OCI-LY1 (cell line): ENCODE measurements at regions not wholly inside any gene's neighbourhood (a gene's known extent, or its start where the extent isn't known, plus 50 kb on each side); places are given as distances from the start of the nearest gene placed in this dataset.

Experiments
- H2AFZ ChIP-seq: fragments of 200-600 bp; sonication (generic), shearing (Covaris generic); 2 replicates; pipeline ENCODE4 v1.6.0; 2014; ENCODE audit warnings: antibody characterized with exemption, mild to moderate bottlenecking, low read length
- H3F3A ChIP-seq: fragments of 200-600 bp; sonication (generic), shearing (Covaris generic); 2 replicates; pipeline ENCODE4 v1.6.0; 2014; ENCODE audit warnings: mild to moderate bottlenecking, antibody characterized with exemption, low read length, moderate library complexity; ENCODE audit not compliant: insufficient read depth
- H3K27ac ChIP-seq: fragments of 200-600 bp; sonication (generic); 2 replicates; pipeline ENCODE4 v1.5.1; 2014; ENCODE audit warnings: low read length, mixed run types, mild to moderate bottlenecking, low read depth; ENCODE audit not compliant: poor library complexity, severe bottlenecking
- H3K27me3 ChIP-seq: fragments of 200-600 bp; sonication (generic); 2 replicates; pipeline ENCODE4 v1.6.0; 2014; ENCODE audit warnings: antibody characterized with exemption, mild to moderate bottlenecking, low read length, moderate library complexity; ENCODE audit not compliant: insufficient read depth
- H3K36me3 ChIP-seq: fragments of 200-600 bp; sonication (generic); 2 replicates; pipeline ENCODE4 v1.6.1; 2014; ENCODE audit warnings: mild to moderate bottlenecking, antibody characterized with exemption, low read length, moderate library complexity, mixed read lengths; ENCODE audit not compliant: insufficient read depth
- H3K4me1 ChIP-seq: fragments of 200-600 bp; sonication (generic); 2 replicates; pipeline ENCODE4 v1.5.1; 2014; ENCODE audit warnings: mild to moderate bottlenecking, low read length, moderate library complexity; ENCODE audit not compliant: insufficient read depth, severe bottlenecking
- H3K4me2 ChIP-seq: fragments of 200-600 bp; sonication (generic), shearing (Covaris generic); 2 replicates; pipeline ENCODE4 v1.6.1; 2014; ENCODE audit warnings: low read length
- H3K4me3 ChIP-seq: fragments of 200-600 bp; sonication (generic); 2 replicates; pipeline ENCODE4 v1.5.1; 2014; ENCODE audit warnings: low read length, low read depth, mild to moderate bottlenecking, mixed read lengths; ENCODE audit not compliant: poor library complexity, severe bottlenecking
- H3K79me2 ChIP-seq: fragments of 200-600 bp; shearing (Covaris generic); 2 replicates; pipeline ENCODE4 v1.6.1; 2016; ENCODE audit warnings: mixed run types, low read length, mixed read lengths; ENCODE audit not compliant: insufficient read depth
- H3K9ac ChIP-seq: fragments of 200-600 bp; sonication (generic), shearing (Covaris generic); 2 replicates; pipeline ENCODE4 v1.6.1; 2014; ENCODE audit warnings: mild to moderate bottlenecking, low read length, mixed read lengths
- H3K9me2 ChIP-seq: fragments of 200-600 bp; sonication (generic), shearing (Covaris generic); 2 replicates; pipeline ENCODE4 v1.6.1; 2014; ENCODE audit warnings: low read depth, mild to moderate bottlenecking, low read length, mixed read lengths
- H3K9me3 ChIP-seq: fragments of 200-600 bp; shearing (Covaris generic); 2 replicates; pipeline ENCODE4 v1.6.1; 2014; ENCODE audit warnings: low read length, mixed read lengths
- H4K20me1 ChIP-seq: fragments of 200-600 bp; sonication (generic), shearing (Covaris generic); 2 replicates; pipeline ENCODE4 v1.6.0; 2016; ENCODE audit warnings: mild to moderate bottlenecking, low read length; ENCODE audit not compliant: insufficient read depth
- EZH2 ChIP-seq: fragments of 200-600 bp; sonication (generic), shearing (Covaris generic); IDR thresholded peaks from 2 replicates; pipeline ENCODE4 v1.8.0; 2017; ENCODE audit warnings: borderline replicate concordance, mixed run types, mild to moderate bottlenecking, antibody characterized with exemption, low read length, moderate library complexity, mixed read lengths
- TF ChIP-seq, protein P1 (sequence below): fragments of 200-600 bp; sonication (generic), shearing (Covaris generic); IDR thresholded peaks from 2 replicates; pipeline ENCODE4 v1.5.1; 2017; ENCODE audit warnings: mild to moderate bottlenecking, antibody characterized with exemption, low read length, moderate library complexity, mixed read lengths

DNA sequence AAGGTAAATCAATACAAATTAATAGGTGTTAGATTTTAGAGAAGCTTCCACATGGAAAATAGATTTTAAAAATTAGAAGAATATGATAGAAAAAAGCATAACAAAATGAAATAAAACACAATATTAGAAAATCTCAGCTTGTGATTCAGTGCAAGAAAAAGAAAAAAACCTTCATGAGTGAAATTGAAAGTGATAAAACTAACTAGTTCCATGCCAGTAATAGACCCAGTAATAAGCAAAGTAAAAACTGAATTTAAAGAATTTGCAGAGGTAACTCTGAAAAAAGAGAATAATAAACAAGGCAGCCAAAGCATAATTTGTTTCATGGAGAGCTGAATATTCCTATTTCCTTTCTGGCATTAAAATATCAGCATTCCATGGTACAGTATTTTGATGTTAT is 174.3 kb upstream of the TENM3 start:
- H4K20me1 ChIP-seq = no peaks in the 10 kb centered on the region
- H3K27me3 ChIP-seq = 0 out of 2 replicates have a peak, but pooled peaks cover 3% of the 10 kb centered on the region
- H3K79me2 ChIP-seq = no peaks in the 10 kb centered on the region
- no peak overlapping the region for H3K4me2 ChIP-seq
- no peaks in the 10 kb centered on the region for H3F3A ChIP-seq
- H2AFZ ChIP-seq = no peak overlapping the region
- H3K27ac ChIP-seq = no peak overlapping the region
- no peaks in the 10 kb centered on the region for H3K36me3 ChIP-seq
- H3K4me3 ChIP-seq = no peak overlapping the region
- H3K4me1 ChIP-seq = no peaks in the 10 kb centered on the region
- H3K9me2 ChIP-seq = no peaks in the 10 kb centered on the region
- H3K9ac ChIP-seq = no peak overlapping the region
- H3K9me3 ChIP-seq = no peaks in the 10 kb centered on the region
- TF ChIP-seq, protein P1, sequence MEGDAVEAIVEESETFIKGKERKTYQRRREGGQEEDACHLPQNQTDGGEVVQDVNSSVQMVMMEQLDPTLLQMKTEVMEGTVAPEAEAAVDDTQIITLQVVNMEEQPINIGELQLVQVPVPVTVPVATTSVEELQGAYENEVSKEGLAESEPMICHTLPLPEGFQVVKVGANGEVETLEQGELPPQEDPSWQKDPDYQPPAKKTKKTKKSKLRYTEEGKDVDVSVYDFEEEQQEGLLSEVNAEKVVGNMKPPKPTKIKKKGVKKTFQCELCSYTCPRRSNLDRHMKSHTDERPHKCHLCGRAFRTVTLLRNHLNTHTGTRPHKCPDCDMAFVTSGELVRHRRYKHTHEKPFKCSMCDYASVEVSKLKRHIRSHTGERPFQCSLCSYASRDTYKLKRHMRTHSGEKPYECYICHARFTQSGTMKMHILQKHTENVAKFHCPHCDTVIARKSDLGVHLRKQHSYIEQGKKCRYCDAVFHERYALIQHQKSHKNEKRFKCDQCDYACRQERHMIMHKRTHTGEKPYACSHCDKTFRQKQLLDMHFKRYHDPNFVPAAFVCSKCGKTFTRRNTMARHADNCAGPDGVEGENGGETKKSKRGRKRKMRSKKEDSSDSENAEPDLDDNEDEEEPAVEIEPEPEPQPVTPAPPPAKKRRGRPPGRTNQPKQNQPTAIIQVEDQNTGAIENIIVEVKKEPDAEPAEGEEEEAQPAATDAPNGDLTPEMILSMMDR = no peak
- TF ChIP-seq EZH2 = no peak

DNA sequence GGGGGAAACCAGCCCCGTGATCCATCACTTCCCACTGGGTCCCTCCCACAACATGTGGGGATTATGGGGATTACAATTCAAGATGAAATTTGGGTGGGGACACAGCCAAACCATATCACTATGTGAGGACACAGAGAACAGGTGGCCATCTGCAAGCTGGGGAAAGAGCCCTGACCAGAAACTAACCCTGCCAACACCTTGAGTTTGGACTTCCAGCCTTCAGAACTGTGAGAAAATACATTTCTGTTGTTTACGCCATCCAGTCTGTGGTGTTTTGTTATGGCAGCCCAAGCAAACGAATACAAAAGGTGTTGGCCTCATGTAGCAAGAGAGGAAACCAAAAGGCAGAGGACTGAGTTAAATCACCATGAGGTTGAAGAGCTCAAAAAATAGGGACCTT is 169.9 kb upstream of the TENM3 start:
- no peak overlapping the region for H3K4me2 ChIP-seq
- no peaks in the 10 kb centered on the region for H3F3A ChIP-seq
- no peak overlapping the region for H3K27ac ChIP-seq
- no peak overlapping the region for H3K9ac ChIP-seq
- H3K79me2 ChIP-seq = no peaks in the 10 kb centered on the region
- no peaks in the 10 kb centered on the region for H3K4me1 ChIP-seq
- H4K20me1 ChIP-seq = no peaks in the 10 kb centered on the region
- no peak overlapping the region for H2AFZ ChIP-seq
- no peaks in the 10 kb centered on the region for H3K36me3 ChIP-seq
- no peaks in the 10 kb centered on the region for H3K9me3 ChIP-seq
- H3K27me3 ChIP-seq = no peaks in the 10 kb centered on the region
- H3K9me2 ChIP-seq = no peaks in the 10 kb centered on the region
- TF ChIP-seq, protein P1 = no peak
- no peak for TF ChIP-seq EZH2
- no peak overlapping the region for H3K4me3 ChIP-seq

DNA sequence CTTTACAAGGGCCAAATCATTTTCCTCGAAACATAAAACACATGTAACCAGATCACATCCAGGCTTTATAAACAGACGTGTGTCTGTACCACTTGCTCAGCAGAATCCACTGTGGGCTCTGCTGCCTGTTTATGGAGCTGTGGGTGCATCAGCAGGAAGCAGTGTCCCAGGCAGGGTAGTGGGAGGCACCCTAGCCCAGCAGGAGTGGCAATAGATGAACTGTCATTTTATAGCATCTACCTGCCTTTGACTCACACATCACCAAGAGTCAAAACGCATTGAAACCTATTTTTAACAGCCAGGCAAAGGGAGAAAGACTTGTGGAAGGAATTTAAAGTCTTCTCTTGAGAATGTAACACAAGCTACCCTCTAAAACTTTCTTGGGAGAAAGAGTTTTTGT is 169.1 kb upstream of the TENM3 start:
- H3K79me2 ChIP-seq = no peaks in the 10 kb centered on the region
- H3K4me3 ChIP-seq = no peak overlapping the region
- no peaks in the 10 kb centered on the region for H3K4me1 ChIP-seq
- no peak overlapping the region for H3K4me2 ChIP-seq
- no peaks in the 10 kb centered on the region for H3K9me3 ChIP-seq
- H3F3A ChIP-seq = no peaks in the 10 kb centered on the region
- H3K9me2 ChIP-seq = no peaks in the 10 kb centered on the region
- no peak overlapping the region for H3K9ac ChIP-seq
- H3K27me3 ChIP-seq = no peaks in the 10 kb centered on the region
- TF ChIP-seq, protein P1 = no peak
- no peak for TF ChIP-seq EZH2
- no peak overlapping the region for H2AFZ ChIP-seq
- no peak overlapping the region for H3K27ac ChIP-seq
- H3K36me3 ChIP-seq = no peaks in the 10 kb centered on the region
- H4K20me1 ChIP-seq = no peaks in the 10 kb centered on the region
